ENCODE measurements at regions not wholly inside any gene's neighbourhood (a gene's known extent, or its start where the extent isn't known, plus 50 kb on each side); places are given as distances from the start of the nearest gene placed in this dataset.

DNA sequence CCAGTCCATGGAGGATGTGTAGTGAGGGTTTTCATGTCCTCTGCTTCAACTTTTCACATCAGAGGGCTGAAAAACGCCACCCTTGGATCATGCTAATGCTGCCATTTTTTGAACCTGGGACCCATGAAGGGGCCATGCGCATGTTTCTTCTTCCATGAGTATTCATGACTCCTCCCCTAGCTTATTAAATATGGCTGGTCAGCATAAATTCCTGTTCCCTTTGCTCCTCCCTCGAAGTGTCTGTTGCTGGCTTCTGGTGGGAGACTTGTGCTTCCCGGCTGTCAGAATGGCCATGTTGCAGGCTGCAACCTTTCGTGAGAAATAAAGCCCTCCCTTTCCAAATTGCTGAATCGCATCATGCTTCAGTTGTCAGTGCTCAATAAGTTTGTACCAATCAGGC, 711.2 kb upstream of the KIRREL3 start:
- TF ChIP-seq, protein P1, sequence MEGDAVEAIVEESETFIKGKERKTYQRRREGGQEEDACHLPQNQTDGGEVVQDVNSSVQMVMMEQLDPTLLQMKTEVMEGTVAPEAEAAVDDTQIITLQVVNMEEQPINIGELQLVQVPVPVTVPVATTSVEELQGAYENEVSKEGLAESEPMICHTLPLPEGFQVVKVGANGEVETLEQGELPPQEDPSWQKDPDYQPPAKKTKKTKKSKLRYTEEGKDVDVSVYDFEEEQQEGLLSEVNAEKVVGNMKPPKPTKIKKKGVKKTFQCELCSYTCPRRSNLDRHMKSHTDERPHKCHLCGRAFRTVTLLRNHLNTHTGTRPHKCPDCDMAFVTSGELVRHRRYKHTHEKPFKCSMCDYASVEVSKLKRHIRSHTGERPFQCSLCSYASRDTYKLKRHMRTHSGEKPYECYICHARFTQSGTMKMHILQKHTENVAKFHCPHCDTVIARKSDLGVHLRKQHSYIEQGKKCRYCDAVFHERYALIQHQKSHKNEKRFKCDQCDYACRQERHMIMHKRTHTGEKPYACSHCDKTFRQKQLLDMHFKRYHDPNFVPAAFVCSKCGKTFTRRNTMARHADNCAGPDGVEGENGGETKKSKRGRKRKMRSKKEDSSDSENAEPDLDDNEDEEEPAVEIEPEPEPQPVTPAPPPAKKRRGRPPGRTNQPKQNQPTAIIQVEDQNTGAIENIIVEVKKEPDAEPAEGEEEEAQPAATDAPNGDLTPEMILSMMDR (IDR thresholded peaks at IDR 0.05; ENCODE audit: low read depth, low read length, poor library complexity, severe bottlenecking), result no peak
- no peak for TF ChIP-seq EZH2phosphoT487 (IDR thresholded peaks at IDR 0.05; ENCODE audit: borderline replicate concordance, low read length)

All from DOHH2 (cell line).